ENCODE measurements at regions not wholly inside any gene's neighbourhood (a gene's known extent, or its start where the extent isn't known, plus 50 kb on each side); places are given as distances from the start of the nearest gene placed in this dataset.

- DNase-seq: peak; percentile 86
These were observed 155.9 kb downstream of the ERCC6L2 start for GRCh38 chr9:96031366-96031824.

GRCh38 chr9:96029722-96030530 lies 154.4 kb downstream of the ERCC6L2 start:
- DNase-seq: no peak

- DNase-seq: no peak
These were observed 152.0 kb downstream of the ERCC6L2 start for GRCh38 chr9:96027251-96028131.

- DNase-seq: no peak
These were observed 151.2 kb downstream of the ERCC6L2 start for GRCh38 chr9:96026655-96027213.

- no peak for DNase-seq
These were observed 150.6 kb downstream of the ERCC6L2 start for GRCh38 chr9:96025995-96026602.

- DNase-seq: no peak
These were observed 148.0 kb downstream of the ERCC6L2 start for GRCh38 chr9:96023486-96023885.

- no peak for DNase-seq
These were observed 147.1 kb downstream of the ERCC6L2 start for GRCh38 chr9:96022445-96023051.

- DNase-seq: no peak
These were observed 146.3 kb downstream of the ERCC6L2 start for GRCh38 chr9:96021551-96022444.

GRCh38 chr9:96020792-96021550 lies 145.5 kb downstream of the ERCC6L2 start:
- DNase-seq: no peak

GRCh38 chr9:96020300-96020791 lies 144.9 kb downstream of the ERCC6L2 start:
- DNase-seq: no peak

All from T1000 (cell line).